OCI-LY7 (cell line): ENCODE measurements at regions not wholly inside any gene's neighbourhood (a gene's known extent, or its start where the extent isn't known, plus 50 kb on each side); places are given as distances from the start of the nearest gene placed in this dataset.

Experiments
- BruUV-seq: library from RNA; stranded (reverse); fragments of 400-500 nt; replicated peaks from 2 replicates; lab custom pipeline; 2021; lab: Mats Ljungman, UMichigan
- CTCF ChIA-PET: fragments of 300-600 bp; sonication (Branson Sonifier 250); formaldehyde crosslinking; loops from one replicate; lab custom pipeline; 2022; ENCODE audit warnings: antibody characterized with exemption; ENCODE audit not compliant: unreplicated experiment; lab: Charles Lee
- POLR2A ChIA-PET: fragments of 300-600 bp; sonication (Branson Sonifier 250); formaldehyde crosslinking; loops from one replicate; lab custom pipeline; 2022; ENCODE audit warnings: antibody characterized with exemption; lab: Charles Lee
- DNase-seq: peaks from one replicate; pipeline ENCODE4 v3.0.0-alpha.2; 2015; ENCODE audit warnings: low spot score
- H2AFZ ChIP-seq: fragments of 200-600 bp; sonication (generic), shearing (Covaris generic); 2 replicates; pipeline ENCODE4 v1.6.1; 2014; ENCODE audit warnings: mild to moderate bottlenecking, antibody characterized with exemption, low read length, moderate library complexity
- H3K27ac ChIP-seq: fragments of 200-600 bp; sonication (generic); 2 replicates; pipeline ENCODE4 v1.5.1; 2014; ENCODE audit warnings: mixed run types, low read depth, mild to moderate bottlenecking, moderate library complexity, low read length, inconsistent platforms; ENCODE audit not compliant: poor library complexity, severe bottlenecking
- H3K36me3 ChIP-seq: fragments of 200-600 bp; sonication (generic); 2 replicates; pipeline ENCODE4 v1.6.1; 2014; ENCODE audit warnings: mild to moderate bottlenecking, antibody characterized with exemption, low read length, moderate library complexity, mixed read lengths; ENCODE audit not compliant: insufficient read depth
- H3K4me1 ChIP-seq: fragments of 200-600 bp; sonication (generic); 2 replicates; pipeline ENCODE4 v1.5.1; 2014; ENCODE audit warnings: mild to moderate bottlenecking, low read length; ENCODE audit not compliant: insufficient read depth, poor library complexity, severe bottlenecking
- H3K4me2 ChIP-seq: fragments of 200-600 bp; sonication (generic); 2 replicates; pipeline ENCODE4 v1.6.1; 2014; ENCODE audit warnings: mild to moderate bottlenecking, low read length
- H3K4me3 ChIP-seq: fragments of 200-600 bp; sonication (generic); 2 replicates; pipeline ENCODE4 v1.5.1; 2014; ENCODE audit warnings: mild to moderate bottlenecking, low read depth, low read length; ENCODE audit not compliant: poor library complexity, severe bottlenecking
- H3K79me2 ChIP-seq: fragments of 200-600 bp; sonication (generic); 2 replicates; pipeline ENCODE4 v1.6.1; 2016; ENCODE audit warnings: low read depth, mild to moderate bottlenecking, low read length, moderate library complexity, mixed read lengths; ENCODE audit not compliant: insufficient read depth
- H3K9me2 ChIP-seq: fragments of 200-600 bp; sonication (generic); 2 replicates; pipeline ENCODE4 v1.6.1; 2016; ENCODE audit warnings: mild to moderate bottlenecking, low read length, mixed read lengths; ENCODE audit not compliant: insufficient read depth
- H3K9me3 ChIP-seq: fragments of 200-600 bp; sonication (generic); 2 replicates; pipeline ENCODE4 v1.6.1; 2014; ENCODE audit warnings: mild to moderate bottlenecking, mixed run types, low read length, mixed read lengths
- H4K20me1 ChIP-seq: fragments of 200-600 bp; sonication (generic); 2 replicates; pipeline ENCODE4 v1.6.1; 2014; ENCODE audit warnings: mild to moderate bottlenecking, antibody characterized with exemption, low read length, moderate library complexity, mixed read lengths; ENCODE audit not compliant: insufficient read depth
- CTCF ChIP-seq: fragments of 200-600 bp; sonication (generic); conservative IDR thresholded peaks from 2 replicates; pipeline ENCODE4 v1.5.1; 2014; ENCODE audit warnings: mild to moderate bottlenecking, antibody characterized with exemption, low read length, moderate library complexity, mixed read lengths
- EZH2phosphoT487 ChIP-seq: fragments of 200-600 bp; sonication (generic); IDR thresholded peaks from 2 replicates; pipeline ENCODE4 v1.6.1; 2018; ENCODE audit warnings: low read depth, borderline replicate concordance, mild to moderate bottlenecking, mixed run types, antibody characterized with exemption, low read length, moderate library complexity, mixed read lengths
- intact Hi-C: fragments of 100-400 bp; cut with micrococcal nuclease; formaldehyde crosslinking; loops from one replicate; pipeline ENCODE4 v1.10.0; 2022; ENCODE audit not compliant: unreplicated experiment

GRCh38 chr3:164458986-164459385 lies 619.3 kb downstream of the SI start:
- Histone ChIP-seq H3K9me3 (no peaks in the 10 kb centered on the region), H3K79me2 (no peaks in the 10 kb centered on the region), H2AFZ (no peak overlapping the region), H3K4me2 (no peak overlapping the region), H3K9me2 (no peaks in the 10 kb centered on the region), H3K4me1 (no peaks in the 10 kb centered on the region), H3K36me3 (no peaks in the 10 kb centered on the region), H3K27ac (no peak overlapping the region), H3K4me3 (no peak overlapping the region), H4K20me1 (no peaks in the 10 kb centered on the region)
- BruUV-seq = no TSS peak
- TF ChIP-seq CTCF = no peak
- CTCF ChIA-PET = no interaction called here
- intact Hi-C loops = no loop called here
- POLR2A ChIA-PET = no interaction called here
- no peak for DNase-seq

- BruUV-seq = no TSS peak
These were observed 624.6 kb downstream of the SI start for GRCh38 chr3:164453714-164454113.

GRCh38 chr3:164452707-164453106 lies 625.6 kb downstream of the SI start:
- intact Hi-C loops = no loop called here

More at GRCh38 chr3:164453714-164454113, 624.6 kb downstream of the SI start:
- TF ChIP-seq CTCF (no peak), EZH2phosphoT487 (no peak)
- Histone ChIP-seq H3K4me1 (no peaks in the 10 kb centered on the region), H3K36me3 (no peaks in the 10 kb centered on the region), H4K20me1 (no peaks in the 10 kb centered on the region), H3K79me2 (no peaks in the 10 kb centered on the region), H3K4me3 (no peak overlapping the region), H2AFZ (no peak overlapping the region), H3K9me3 (no peaks in the 10 kb centered on the region), H3K27ac (no peak overlapping the region), H3K9me2 (no peaks in the 10 kb centered on the region), H3K4me2 (no peak overlapping the region)
- CTCF ChIA-PET = no interaction called here
- POLR2A ChIA-PET = interaction anchor here (0.6 kb wide), 1 partner anchor 1913 kb away, joined by 3 read pairs; no protein-coding TSS in a partner anchor
- no peak for DNase-seq
- intact Hi-C loops = no loop called here

More at GRCh38 chr3:164452707-164453106, 625.6 kb downstream of the SI start:
- H3K27ac ChIP-seq = no peak overlapping the region
- no peak overlapping the region for H3K4me3 ChIP-seq
- no peak overlapping the region for H2AFZ ChIP-seq
- no TSS peak for BruUV-seq
- H3K9me3 ChIP-seq = no peaks in the 10 kb centered on the region
- ChIA-PET CTCF (no interaction called here), POLR2A (no interaction called here)
- H3K36me3 ChIP-seq = no peaks in the 10 kb centered on the region
- H3K4me2 ChIP-seq = no peak overlapping the region
- H3K9me2 ChIP-seq = no peaks in the 10 kb centered on the region
- H3K79me2 ChIP-seq = no peaks in the 10 kb centered on the region
- no peaks in the 10 kb centered on the region for H4K20me1 ChIP-seq
- no peak for DNase-seq
- TF ChIP-seq CTCF (no peak), EZH2phosphoT487 (no peak)
- H3K4me1 ChIP-seq = no peaks in the 10 kb centered on the region
